WTC11 (cell line): ENCODE measurements at regions not wholly inside any gene's neighbourhood (a gene's known extent, or its start where the extent isn't known, plus 50 kb on each side); places are given as distances from the start of the nearest gene placed in this dataset.

Experiments used
- CTCF ChIP-seq: fragments of 200-600 bp; IDR thresholded peaks from 2 replicates; pipeline ENCODE4 v1.8.0; 2022; ENCODE audit warnings: antibody characterized with exemption
- FOXJ3 ChIP-seq: sonication (generic); formaldehyde crosslinking; IDR thresholded peaks from 2 replicates; pipeline ENCODE4 v1.9.0; 2021; ENCODE audit warnings: missing genetic modification reagents, mild to moderate bottlenecking, borderline replicate concordance
- FOXP1 ChIP-seq: sonication (generic); formaldehyde crosslinking; IDR thresholded peaks from 2 replicates; pipeline ENCODE4 v1.8.0; 2022; ENCODE audit warnings: missing genetic modification reagents, mild to moderate bottlenecking, moderate library complexity, borderline replicate concordance
- IRF1 ChIP-seq: sonication (generic); formaldehyde crosslinking; IDR thresholded peaks from 2 replicates; pipeline ENCODE4 v1.8.0; 2023; ENCODE audit warnings: missing genetic modification reagents
- MAX ChIP-seq: sonication (generic); formaldehyde crosslinking; IDR thresholded peaks from 2 replicates; pipeline ENCODE4 v1.8.0; 2022; ENCODE audit warnings: mild to moderate bottlenecking, missing genetic modification reagents
- MLX ChIP-seq: sonication (generic); formaldehyde crosslinking; IDR thresholded peaks from 2 replicates; pipeline ENCODE4 v1.8.1; 2023; ENCODE audit warnings: mild to moderate bottlenecking, missing genetic modification reagents, moderate library complexity

GRCh38 chr7:11244149-11244548 lies 270.5 kb downstream of the PHF14 start:
- TF ChIP-seq CTCF (no peak), MAX (CRISPR knock-in tag) (no peak), FOXJ3 (CRISPR knock-in tag) (no peak), MLX (no peak), IRF1 (CRISPR knock-in tag) (no peak), FOXP1 (CRISPR knock-in tag) (no peak)
